SK-MEL-5 (cell line): ENCODE measurements at regions not wholly inside any gene's neighbourhood (a gene's known extent, or its start where the extent isn't known, plus 50 kb on each side); places are given as distances from the start of the nearest gene placed in this dataset.
"Not testable (repeated sequence)": the region's sequence is repeated elsewhere in the genome, so short reads cannot be mapped to it uniquely, and the experiment has no call there.

Source experiments
- DNase-seq: peaks from one replicate; pipeline ENCODE4 v3.0.0-alpha.2; 2016; ENCODE audit warnings: low read depth, low spot score
- in situ Hi-C: cut with HindIII; loops from 2 replicates; pipeline ENCODE4 v1.10.0; 2016; ENCODE audit warnings: low sequenced_read_pairs, high pct_unique_total_duplicates, low pct_unique_long_range_greater_than_20kb

GRCh38 chr6:5854899-5855298 is 151.8 kb downstream of the NRN1 start:
- DNase-seq = no peak
- in situ Hi-C loops = no loop called here

- in situ Hi-C loops = no loop called here
- no peak for DNase-seq
These were observed 155.4 kb downstream of the NRN1 start for GRCh38 chr6:5851261-5851757.

GRCh38 chr6:5850848-5851255 is 155.9 kb downstream of the NRN1 start:
- in situ Hi-C loops = no loop called here
- DNase-seq = no peak

- no peak for DNase-seq
- in situ Hi-C loops = no loop called here
These were observed 159.8 kb downstream of the NRN1 start for GRCh38 chr6:5846889-5847288.

- in situ Hi-C loops = no loop called here
- DNase-seq = no peak
These were observed 160.4 kb downstream of the NRN1 start for GRCh38 chr6:5846335-5846734.

- no peak for DNase-seq
- in situ Hi-C loops = no loop called here
These were observed 163.6 kb downstream of the NRN1 start for GRCh38 chr6:5843078-5843477.

GRCh38 chr6:5840734-5841390 is 165.9 kb downstream of the NRN1 start:
- no peak for DNase-seq

GRCh38 chr6:5838656-5839396 is 167.9 kb downstream of the NRN1 start:
- DNase-seq = no peak
- in situ Hi-C loops = no loop called here

More at GRCh38 chr6:5840734-5841390, 165.9 kb downstream of the NRN1 start:
- in situ Hi-C loops = no loop called here

GRCh38 chr6:5837323-5837722 is 169.4 kb downstream of the NRN1 start:
- in situ Hi-C loops = no loop called here
- no peak for DNase-seq

GRCh38 chr6:5836597-5836996 is 170.1 kb downstream of the NRN1 start:
- in situ Hi-C loops, DNase-seq: not testable (repeated sequence)

GRCh38 chr6:5833120-5833519 is 173.6 kb downstream of the NRN1 start:
- DNase-seq = no peak
- in situ Hi-C loops = no loop called here

- in situ Hi-C loops = no loop called here
- no peak for DNase-seq
These were observed 174.1 kb downstream of the NRN1 start for GRCh38 chr6:5832668-5833067.

GRCh38 chr6:5831219-5831862 is 175.4 kb downstream of the NRN1 start:
- in situ Hi-C loops, DNase-seq: not testable (repeated sequence)

- in situ Hi-C loops = no loop called here
- no peak for DNase-seq
These were observed 178.4 kb downstream of the NRN1 start for GRCh38 chr6:5828296-5828695.

GRCh38 chr6:5827056-5827904 is 179.4 kb downstream of the NRN1 start:
- in situ Hi-C loops = no loop called here
- no peak for DNase-seq

GRCh38 chr6:5824382-5824983 is 182.2 kb downstream of the NRN1 start:
- in situ Hi-C loops, DNase-seq: not testable (repeated sequence)
